ENCODE measurements at regions not wholly inside any gene's neighbourhood (a gene's known extent, or its start where the extent isn't known, plus 50 kb on each side); places are given as distances from the start of the nearest gene placed in this dataset.

DNA sequence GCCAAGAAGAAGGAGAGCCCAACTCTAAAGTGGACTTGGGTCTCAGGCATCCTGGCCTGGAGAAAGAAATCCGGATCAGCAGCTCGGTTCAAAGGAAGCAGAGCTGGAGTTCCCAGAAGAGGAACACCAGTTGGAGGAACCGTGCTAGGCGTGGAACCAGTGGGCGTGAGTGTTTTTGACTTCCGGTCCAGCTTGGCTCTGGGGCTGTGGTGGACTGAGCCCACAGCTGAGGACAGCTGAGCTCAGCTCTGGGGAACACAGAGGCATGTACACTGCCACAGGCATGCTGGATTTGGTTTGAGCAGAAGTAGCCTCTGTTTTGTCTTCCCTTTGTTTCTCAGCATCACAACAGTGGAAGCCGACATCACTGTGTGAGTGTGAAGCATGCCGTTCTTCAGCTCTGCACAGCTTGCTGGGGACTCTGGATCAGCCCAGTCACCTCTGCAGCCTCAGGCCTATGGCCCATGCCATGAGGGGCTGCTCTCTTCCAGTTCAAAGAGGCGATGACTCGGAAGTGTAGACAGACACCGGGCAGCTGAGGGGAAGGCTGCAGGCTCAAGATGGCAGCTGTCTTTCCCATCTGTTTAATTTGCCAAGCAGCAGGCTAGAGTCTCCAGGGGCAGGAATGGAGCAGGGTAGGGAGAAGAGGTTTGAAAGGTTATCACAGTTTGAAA, 185.8 kb upstream of the UBE3A start:
- intact Hi-C loops (cut with DNase I) = no loop called here
- no peak for DNase-seq

DNA sequence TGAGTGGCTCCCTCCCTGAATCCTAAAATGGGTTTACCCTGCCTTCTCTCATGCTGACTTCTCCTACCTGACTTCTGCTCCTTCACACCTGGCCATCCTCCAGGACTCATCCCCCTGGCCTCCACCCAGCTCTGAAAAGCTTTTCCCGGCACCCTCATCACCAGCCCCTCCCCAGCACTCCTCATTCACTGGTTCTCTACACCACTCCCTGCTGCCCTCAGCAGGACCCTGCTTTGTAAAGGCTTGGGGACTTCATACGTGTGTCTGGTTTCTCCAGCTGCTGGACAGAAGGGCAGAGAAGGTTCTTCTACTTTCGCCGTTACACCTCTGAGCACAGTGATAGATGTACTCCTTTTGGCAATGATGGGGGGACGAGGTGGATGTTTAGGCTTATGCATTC, 184.9 kb upstream of the UBE3A start:
- DNase-seq = no peak
- intact Hi-C loops (cut with DNase I) = no loop called here

DNA sequence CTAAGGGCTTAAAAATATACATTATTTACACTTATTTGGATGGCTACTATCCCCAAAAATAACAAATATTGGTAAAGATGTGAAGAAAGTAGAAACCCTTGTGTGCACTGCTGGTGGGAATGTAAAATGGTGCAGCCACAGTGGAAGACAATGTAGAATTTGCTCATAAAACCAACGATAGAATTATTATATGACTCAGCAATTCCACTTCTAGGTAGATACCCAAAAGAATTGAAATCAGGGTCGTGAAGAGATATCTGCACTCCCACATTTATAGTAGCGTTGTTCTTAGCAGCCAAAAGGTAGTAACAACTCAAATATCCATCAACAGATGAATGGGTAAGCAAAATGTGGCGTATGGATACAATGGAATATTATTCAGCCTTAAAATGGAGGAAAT, 181.6 kb upstream of the UBE3A start:
- intact Hi-C loops (cut with DNase I) = no loop called here
- no peak for DNase-seq

DNA sequence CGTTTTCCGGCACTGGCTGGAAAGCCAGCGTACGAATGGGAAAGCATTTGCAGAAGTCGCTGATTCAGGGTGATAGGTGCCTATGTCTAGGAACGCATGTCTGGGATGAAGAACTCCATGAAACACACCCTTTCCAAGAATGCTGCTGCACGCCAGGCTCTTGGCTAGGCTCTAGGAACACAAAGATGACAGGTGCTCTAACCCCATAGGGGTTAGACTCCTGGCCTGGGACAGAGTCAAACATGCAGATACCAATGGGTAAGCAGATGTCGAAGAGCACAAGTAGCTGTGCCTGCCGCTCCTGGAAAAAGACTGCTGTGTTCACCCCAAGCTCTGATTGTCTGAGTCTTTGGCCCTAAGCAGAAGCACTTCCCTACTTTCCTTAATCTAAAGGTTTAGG, 180.9 kb upstream of the UBE3A start:
- DNase-seq = no peak
- intact Hi-C loops (cut with DNase I) = no loop called here

DNA sequence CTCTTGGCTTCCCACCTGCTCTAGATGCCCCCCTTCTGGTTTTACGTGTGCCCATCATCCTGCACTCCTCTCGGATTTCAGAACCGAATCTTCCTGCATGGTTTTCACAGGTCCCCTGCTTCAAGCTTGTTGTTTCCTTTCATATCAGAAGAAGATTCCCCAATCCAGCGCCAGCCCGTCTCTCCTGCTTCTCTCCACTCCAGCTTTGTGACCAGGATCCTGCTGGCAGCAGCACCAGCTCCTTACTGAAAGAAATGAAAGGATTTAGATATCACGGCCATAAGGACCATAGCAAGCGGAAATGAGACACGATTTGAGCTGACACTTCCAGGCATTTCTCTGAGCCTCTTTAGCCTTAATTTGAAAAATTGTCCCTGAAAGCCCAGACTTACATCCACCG, 180.3 kb upstream of the UBE3A start:
- intact Hi-C loops (cut with DNase I) = no loop called here
- DNase-seq = no peak

DNA sequence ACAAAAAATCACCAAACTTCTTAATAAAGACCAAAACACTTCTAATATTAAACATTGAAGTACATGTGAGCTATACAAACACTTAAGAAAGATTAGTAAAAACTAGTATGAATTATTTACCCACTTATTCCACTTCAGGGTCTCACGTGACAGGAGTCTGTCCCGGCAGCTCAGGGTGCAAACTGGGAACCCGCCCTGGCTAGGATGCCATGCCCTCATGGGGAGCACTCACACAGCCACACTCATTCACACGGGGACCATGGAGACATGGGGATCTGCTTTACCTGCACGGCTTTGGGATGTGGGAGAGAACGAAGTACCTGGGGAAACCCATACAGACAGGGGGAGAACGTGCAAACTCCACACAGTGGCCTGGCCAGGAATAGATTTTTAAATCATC, 179.3 kb upstream of the UBE3A start:
- intact Hi-C loops (cut with DNase I) = no loop called here

DNA sequence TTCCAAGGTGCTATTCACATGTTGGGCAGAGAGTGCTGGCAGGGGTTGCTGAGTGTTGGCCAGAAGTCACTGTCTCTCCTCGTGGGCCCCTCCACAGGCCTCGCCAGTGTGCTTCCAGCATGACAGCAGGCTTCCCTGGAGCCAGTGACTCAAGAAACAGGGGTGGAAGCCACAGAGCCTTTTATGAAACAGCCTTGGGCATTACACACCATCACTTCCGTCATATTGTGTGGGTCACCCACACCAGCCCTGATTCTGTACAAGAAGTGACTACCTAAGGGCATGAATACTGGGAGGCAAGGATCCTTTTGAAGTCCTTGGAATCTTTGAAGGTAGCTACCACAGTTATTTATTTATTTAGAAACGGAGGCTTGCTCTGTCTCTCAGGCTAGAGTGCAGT, 177.6 kb upstream of the UBE3A start:
- intact Hi-C loops (cut with DNase I) = no loop called here

More for the DNA sequence above, 179.3 kb upstream of the UBE3A start:
- DNase-seq = no peak

DNA sequence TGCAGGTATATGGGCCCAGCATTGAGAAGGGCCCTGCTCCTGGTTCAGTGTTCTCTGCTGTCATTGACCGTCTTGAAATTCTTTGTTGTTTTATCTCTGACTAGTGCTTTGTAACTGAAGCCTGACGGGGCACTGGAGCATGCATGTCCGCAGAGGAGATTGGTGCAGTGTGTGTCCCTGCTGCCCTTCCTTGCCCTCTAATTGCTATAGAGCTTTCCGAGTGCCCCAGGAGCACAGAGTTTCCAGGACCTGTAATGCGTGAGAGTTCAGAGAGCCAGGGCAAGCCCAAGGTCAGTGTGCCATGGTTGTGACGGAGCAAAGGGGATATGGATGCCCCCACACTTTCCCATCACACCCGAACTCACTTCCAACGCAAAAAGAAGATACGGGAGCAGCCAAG, 174.3 kb upstream of the UBE3A start:
- no peak for DNase-seq
- intact Hi-C loops (cut with DNase I) = no loop called here

More for the DNA sequence above, 177.6 kb upstream of the UBE3A start:
- no peak for DNase-seq

DNA sequence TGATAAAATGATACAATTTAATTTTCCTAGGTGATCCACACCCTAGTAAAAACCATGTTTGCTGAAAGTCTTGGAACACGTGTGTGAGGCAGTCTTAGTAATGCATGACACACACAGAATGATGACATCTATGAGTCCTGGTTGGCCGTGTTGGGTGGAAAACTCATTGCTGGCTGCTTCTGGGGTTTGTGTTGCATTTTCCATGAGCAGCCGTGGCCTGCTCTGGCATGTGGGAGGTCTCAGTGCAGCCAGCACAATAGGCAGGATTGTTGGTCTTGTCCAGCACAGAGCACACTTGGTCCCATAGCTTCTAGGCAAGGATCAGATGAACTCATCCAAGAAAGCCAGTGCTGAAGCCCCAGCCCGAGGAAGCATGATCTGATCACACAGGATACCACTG, 172.8 kb upstream of the UBE3A start:
- intact Hi-C loops (cut with DNase I) = no loop called here
- peak in 19 of 42 donors; percentile 7 to 71 (median 23) for DNase-seq

DNA sequence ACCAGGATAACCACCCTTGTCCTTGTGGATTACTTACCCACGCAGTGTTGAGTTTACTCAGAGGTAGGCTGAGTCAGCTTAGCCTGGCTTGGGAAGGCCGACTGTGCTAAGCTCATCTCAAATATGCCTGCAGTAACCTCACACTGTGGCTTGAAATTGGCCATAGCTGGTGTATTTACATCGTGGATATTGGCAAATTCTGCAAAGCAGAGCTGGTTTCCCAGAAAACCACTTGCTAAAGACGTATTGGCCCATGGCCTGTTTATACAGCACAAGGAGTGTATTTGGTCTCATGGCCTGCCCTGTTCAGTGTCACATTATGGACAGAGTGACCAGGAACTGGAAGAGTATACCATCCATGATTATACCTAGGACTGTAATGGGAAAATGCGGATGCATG, 170.5 kb upstream of the UBE3A start:
- intact Hi-C loops (cut with DNase I) = no loop called here
- no peak for DNase-seq

DNA sequence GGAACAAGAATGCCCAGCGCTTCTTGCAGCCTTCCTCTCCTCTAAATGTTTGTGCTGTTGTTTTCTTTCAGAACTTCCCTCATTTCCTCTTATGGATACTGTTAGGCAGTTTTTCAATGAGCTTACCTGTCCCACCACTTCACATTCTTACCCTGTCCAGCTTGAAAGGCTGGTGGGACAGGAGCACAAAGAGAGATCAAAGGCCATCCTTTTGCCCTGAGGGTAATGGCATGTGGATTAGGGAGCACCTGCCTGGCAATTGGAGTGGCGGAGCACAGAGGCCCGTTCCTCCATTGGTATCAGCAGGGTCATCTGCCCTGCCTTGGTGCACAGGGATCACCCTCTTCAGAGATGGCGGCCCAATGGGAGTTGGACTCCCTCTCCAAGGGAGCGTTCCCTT, 170.1 kb upstream of the UBE3A start:
- no peak for DNase-seq
- intact Hi-C loops (cut with DNase I) = no loop called here

DNA sequence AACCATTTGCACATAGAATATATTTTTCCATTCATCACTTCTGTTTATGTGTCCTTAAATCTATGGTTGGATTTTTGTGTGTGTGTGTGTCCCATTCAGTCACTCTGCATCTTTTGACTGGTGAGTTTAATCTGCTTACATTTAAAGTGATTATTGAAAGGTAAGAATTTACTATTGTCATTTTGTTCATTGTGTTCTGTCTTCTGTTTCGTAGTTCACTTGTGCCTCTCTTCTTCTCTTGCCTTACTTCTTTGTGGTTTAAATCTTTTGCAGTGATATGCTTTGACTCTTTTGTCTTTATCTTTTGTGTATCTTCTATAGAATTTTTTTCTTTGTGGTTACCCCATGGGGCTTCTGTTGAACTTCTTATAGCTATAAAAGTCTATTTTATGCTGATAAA, 166.3 kb upstream of the UBE3A start:
- no peak for DNase-seq
- intact Hi-C loops (cut with DNase I) = no loop called here

DNA sequence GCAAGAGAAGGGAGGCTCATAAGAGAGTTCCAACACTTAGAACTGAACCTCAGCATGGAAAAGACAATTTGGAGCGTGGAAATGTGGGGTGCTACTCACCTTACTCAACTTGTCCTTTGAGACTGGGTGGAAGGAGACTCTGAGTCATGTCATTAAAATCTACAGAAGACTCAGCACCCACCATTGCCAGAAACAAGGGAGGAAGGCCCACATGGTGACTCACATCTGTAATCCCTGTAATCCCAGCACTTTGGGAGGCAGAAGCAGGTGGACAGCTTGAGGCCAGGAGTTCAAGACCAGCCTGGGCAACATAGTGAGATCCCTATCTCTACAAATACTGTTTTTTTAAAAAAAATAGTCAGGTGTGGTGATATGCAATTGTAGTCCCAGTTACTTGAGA, 161.9 kb upstream of the UBE3A start:
- DNase-seq = no peak
- intact Hi-C loops (cut with DNase I) = no loop called here

DNA sequence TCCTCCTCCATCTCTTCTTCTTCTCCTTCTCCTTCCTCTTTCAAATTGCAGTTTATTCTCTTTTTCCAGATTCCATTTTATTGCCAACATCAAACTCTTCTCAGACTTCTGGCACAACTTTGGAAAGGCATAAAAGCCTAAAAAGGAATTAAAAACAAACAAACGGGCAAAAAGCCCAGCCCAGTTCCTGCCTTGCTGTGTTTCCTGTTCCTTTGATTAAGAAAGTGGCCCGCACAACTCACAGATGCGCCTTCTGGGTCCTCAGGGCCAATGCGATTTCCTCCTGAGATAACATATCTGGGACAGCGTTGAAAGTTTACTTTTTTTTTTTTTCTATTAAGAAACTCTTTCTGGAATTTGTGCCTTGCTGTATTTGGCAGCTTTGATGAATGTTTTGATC, 158.7 kb upstream of the UBE3A start:
- no peak for DNase-seq

DNA sequence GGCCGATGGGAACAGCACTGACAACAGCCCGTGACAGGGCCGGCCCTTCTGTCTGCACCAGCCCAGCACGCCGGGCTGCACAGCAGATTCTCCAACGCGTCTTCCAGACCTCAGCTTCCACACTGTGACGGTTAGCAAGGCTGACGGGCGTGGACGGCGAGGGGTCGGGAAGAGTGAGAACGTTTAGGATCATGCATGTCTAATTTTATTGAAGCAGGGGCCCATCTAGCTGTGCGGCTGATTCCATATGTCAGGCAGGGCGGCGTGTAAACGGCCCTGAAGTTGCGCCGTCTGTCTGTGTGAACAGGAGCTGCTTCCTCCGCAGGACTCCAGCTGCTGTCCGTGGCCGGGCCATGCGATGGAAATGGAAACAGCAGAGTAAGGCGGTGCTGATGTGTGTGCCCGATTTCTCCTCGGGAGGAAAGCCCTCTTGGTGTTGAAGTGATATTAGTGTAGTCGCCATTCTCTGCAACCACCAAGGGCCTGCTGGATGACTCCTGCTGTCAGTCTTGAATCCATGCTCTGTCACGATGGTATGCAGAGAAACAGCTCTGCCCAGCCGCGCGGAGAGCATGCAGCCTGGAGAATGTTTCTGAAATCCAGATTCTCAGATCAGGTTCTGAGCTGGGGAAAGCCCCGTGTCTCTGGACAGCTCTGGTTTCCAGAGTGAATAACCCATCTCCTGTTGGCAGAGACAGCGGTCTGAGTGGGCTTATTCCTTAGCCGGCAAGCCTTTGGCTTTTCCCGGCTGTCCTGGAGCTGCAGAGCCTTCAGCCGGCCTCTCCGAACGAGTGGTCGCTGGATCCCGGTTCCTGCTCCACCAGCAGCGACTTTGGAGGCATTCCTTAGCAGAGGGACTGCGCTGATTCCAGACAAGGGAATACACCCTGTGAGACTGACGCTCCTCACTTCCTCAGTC, 158.1 kb upstream of the UBE3A start:
- intact Hi-C loops (cut with DNase I) = no loop called here
- no peak for DNase-seq

More for the DNA sequence above, 158.7 kb upstream of the UBE3A start:
- intact Hi-C loops (cut with DNase I) = no loop called here

DNA sequence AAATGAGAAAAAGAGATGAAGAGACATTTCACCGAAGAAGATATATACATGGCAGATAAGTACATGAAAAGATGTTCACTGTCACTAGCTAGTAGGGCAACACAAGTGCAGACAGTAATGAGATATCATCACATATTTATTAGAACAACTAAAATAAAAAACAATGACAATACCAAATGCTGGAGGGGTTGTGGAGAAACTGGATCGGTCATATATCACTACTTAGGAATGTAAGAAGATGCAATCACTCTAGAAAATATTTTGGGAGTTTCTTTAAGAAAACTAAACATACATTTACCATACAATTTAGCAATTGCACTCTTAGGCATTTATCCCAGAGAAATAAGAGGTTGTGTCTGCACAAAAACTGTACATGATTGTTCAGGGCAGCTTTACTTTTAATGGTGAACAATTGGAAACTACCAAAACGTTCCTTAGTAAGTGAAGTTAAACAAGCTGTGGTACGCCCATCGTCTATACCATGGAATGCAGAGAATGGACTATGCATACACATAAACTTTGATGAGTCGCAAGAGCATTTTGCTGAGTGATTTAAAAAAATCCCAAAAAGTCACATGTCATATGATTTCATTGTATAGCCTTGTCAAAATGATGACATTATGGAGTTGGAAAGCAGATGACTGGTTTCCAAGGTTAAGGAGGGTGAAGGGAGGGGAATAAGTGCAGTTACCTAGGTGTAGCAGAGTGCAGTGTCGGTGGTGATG, 149.0 kb upstream of the UBE3A start:
- intact Hi-C loops (cut with DNase I) = no loop called here
- no peak for DNase-seq

DNA sequence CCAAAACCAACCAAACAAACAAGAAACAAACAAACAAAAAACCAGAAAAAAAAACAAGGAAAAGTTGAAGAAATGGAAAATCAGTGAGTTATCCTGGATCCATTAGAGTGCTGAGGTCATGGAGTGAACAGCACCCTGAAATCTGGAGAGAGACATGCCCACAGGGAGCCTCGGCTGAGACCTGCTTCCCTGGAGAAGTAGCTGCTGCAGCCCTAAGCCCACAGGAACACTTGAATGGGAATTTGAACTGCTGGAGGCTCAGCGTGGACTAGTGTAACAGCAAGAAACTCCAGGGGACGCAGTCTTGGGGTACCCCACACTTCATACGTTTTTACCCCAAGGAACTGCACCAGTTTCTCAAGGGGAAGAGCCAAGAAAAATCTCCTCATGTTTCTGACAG, 144.1 kb upstream of the UBE3A start:
- intact Hi-C loops (cut with DNase I) = no loop called here
- no peak for DNase-seq

DNA sequence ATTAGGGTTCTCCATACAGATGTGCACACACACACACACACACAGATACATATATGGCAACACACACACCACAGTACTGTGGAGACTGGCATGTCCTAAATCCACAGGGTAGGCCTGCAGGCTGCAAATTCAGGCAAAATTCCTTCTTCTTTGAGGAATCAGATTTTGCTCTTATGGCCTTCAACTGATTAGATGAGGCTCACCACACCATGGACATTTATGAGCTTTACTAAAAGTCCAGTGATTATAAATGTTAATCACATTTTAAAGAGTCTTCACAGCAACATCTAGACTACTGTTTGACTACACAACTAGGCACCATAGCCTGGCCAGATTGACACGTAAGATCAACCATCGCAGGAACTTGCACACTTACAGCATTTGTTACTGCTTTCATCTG, 140.3 kb upstream of the UBE3A start:
- DNase-seq = no peak
- intact Hi-C loops (cut with DNase I) = no loop called here

DNA sequence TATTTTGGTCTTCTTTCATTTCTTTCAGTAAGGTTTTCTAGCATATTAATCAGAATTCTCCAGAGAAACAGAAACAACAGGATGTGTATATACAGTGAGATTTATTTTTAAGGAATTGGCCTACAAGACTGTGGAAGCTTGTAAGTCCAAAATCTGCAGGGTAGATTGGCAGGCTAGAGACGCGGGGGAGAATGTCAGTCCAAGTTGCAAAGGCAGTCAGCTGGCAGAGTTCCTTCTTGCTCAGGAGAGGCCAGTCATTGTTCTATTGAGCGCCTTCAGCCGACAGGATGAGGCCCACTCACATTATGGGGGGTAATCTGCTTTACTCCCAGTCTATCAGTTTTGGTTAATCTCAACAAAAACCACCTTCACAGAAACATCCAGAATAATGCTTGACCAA, 133.4 kb upstream of the UBE3A start:
- intact Hi-C loops (cut with DNase I) = no loop called here
- no peak for DNase-seq

DNA sequence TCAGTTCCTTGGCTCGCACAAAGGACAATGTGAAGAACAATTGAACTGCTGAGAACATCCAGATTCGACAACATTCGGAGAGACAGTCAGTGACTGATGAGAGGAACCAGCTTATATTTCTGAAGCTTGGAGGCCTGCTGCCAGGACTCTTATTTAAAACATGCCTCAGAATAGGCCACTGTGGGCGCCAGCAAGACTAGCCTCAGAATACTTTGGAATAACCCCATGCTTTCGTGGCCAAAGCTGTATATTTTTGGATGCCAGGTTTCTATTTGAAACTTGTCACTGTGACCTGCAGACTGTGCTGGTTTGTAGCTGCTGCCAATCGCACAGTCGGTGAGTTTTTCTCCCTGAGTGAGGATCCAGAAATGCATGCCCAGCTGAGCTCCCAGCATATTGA, 129.9 kb upstream of the UBE3A start:
- intact Hi-C loops (cut with DNase I) = no loop called here
- peak in 10 of 42 donors; percentile 2 to 48 (median 16) for DNase-seq
